ENCODE measurements at regions not wholly inside any gene's neighbourhood (a gene's known extent, or its start where the extent isn't known, plus 50 kb on each side); places are given as distances from the start of the nearest gene placed in this dataset.

DNA sequence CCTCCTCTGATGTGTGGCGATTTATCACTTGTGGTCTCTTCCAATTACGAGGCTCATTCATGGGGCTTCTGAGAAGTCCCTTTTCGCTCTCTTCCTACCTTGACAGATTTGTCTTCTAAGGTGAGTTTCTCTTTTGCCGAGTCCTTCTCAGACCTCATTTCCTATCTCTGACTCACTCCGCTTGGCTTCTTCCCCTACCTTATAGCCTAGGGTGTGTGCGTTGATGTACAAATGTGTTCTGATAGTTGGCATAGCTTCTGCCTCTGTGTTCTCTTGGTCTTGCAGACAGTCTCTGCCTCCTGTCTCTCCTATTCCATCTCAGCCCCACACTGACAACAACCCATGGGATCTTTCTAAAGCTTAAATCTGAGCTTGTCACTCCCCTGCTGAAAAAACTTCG is 56.9 kb upstream of the SHB start:
- 87% methylated on average over 7 of the region's 7 CpGs; no CpG with 5 or more reads in 1 of the 2 experiments for WGBS, 2 experiments (ENCODE audit: extremely low coverage in 1 of 2, insufficient coverage in 1 of 2, insufficient read length in 1 of 2, insufficient replicate concordance in 2 of 2, low coverage in 1 of 2, low lambda C conversion rate in 2 of 2, missing lambda C conversion rate in 1 of 2)
- no peak for TF ChIP-seq CBX5 (IDR thresholded peaks at IDR 0.05; ENCODE audit: low read depth, low read length)
- TF ChIP-seq, protein P1, sequence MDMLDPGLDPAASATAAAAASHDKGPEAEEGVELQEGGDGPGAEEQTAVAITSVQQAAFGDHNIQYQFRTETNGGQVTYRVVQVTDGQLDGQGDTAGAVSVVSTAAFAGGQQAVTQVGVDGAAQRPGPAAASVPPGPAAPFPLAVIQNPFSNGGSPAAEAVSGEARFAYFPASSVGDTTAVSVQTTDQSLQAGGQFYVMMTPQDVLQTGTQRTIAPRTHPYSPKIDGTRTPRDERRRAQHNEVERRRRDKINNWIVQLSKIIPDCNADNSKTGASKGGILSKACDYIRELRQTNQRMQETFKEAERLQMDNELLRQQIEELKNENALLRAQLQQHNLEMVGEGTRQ (IDR thresholded peaks at IDR 0.05; ENCODE audit: low read length), result no peak
- TF ChIP-seq SRF (IDR thresholded peaks at IDR 0.05; ENCODE audit: low read depth, low read length), result no peak
- TF ChIP-seq SAP30 (IDR thresholded peaks at IDR 0.05; ENCODE audit: insufficient read depth, insufficient replicate concordance, low read length), result no peak
- Histone ChIP-seq H2AFZ (ENCODE audit: low read length) (no peak overlapping the region), H2BK5ac (ENCODE audit: low read depth, low read length) (no peak overlapping the region), H3K27me3 (replicated peaks in 1 of 4; ENCODE audit: control insufficient read depth in 3 of 4, extremely low read depth in 1 of 4, insufficient read depth in 3 of 4, low read length in 3 of 4) (peaks cover 0 to 3% (median 0%) of the 10 kb centered on the region in 4 experiments; a peak in 1 of 7 replicates), H3K79me2 (ENCODE audit: control insufficient read depth in 1 of 2, insufficient read depth in 2 of 2, low read length in 2 of 2) (no peaks in the 10 kb centered on the region), H4K5ac (ENCODE audit: insufficient read length, low read depth, low read length) (no peak overlapping the region), H3K4me3 (ENCODE audit: extremely low read depth in 1 of 4, insufficient read depth in 2 of 4, low read depth in 3 of 4, low read length in 4 of 4) (no peak overlapping the region), H3K4ac (replicated peaks; ENCODE audit: insufficient read length, low read depth, low read length) (no peak overlapping the region), H3K56ac (replicated peaks; ENCODE audit: insufficient read length, low read depth, low read length) (no peak overlapping the region), H2BK20ac (ENCODE audit: low read length) (no peak overlapping the region), H3K9ac (replicated peaks in 1 of 4; ENCODE audit: extremely low read depth in 1 of 4, low read depth in 3 of 4, low read length in 3 of 4) (no peak overlapping the region), H3K18ac (ENCODE audit: extremely low read depth, low read length) (no peak overlapping the region), H3K4me2 (ENCODE audit: insufficient read depth in 1 of 2, low read depth in 2 of 2, low read length in 2 of 2) (no peak overlapping the region), H3K9me3 (ENCODE audit: insufficient read depth in 2 of 2, low read depth in 1 of 2, low read length in 1 of 2) (no peaks in the 10 kb centered on the region), H3K23me2 (ENCODE audit: low read depth, low read length) (peaks cover 6% of the 10 kb centered on the region; the same call in 1 of the 2 replicates), H3K79me1 (ENCODE audit: low read depth, low read length) (no peaks in the 10 kb centered on the region), H2BK15ac (ENCODE audit: low read length) (no peak overlapping the region), H3K27ac (ENCODE audit: low read depth, low read length) (no peak overlapping the region), H3K23ac (ENCODE audit: insufficient read length) (no peak overlapping the region), H3K14ac (ENCODE audit: insufficient read length) (no peak overlapping the region), H4K20me1 (replicated peaks in 1 of 2; ENCODE audit: control insufficient read depth in 1 of 2, insufficient read depth in 2 of 2, low read length in 2 of 2) (peaks cover 0 to 4% of the 10 kb centered on the region in 2 experiments), H2BK12ac (ENCODE audit: low read depth, low read length) (no peak overlapping the region), H2AK5ac (ENCODE audit: low read depth, low read length) (no peak overlapping the region), H3K4me1 (replicated peaks in 1 of 4; ENCODE audit: control insufficient read depth in 3 of 4, insufficient read depth in 4 of 4, low read length in 3 of 4) (no peaks in the 10 kb centered on the region), H2BK120ac (replicated peaks; ENCODE audit: low read depth, low read length) (no peak overlapping the region), H3K36me3 (ENCODE audit: control insufficient read depth in 2 of 4, insufficient read depth in 4 of 4, low read length in 3 of 4) (no peaks in the 10 kb centered on the region), H4K91ac (replicated peaks; ENCODE audit: insufficient read length, low read length) (no peak overlapping the region), H4K8ac (ENCODE audit: extremely low read depth, insufficient read depth, low read length) (no peak overlapping the region)
- DNase-seq (ENCODE audit: low read depth in 1 of 2, low spot score in 2 of 2) (no peak), FAIRE-seq (no peak)
- ChIA-PET CTCF (ENCODE audit: partially characterized antibody) (interaction anchor here (0.9 to 2.1 kb wide), 7 partner anchors 8 to 98 kb away, joined by 3 to 11 read pairs (median 4); no protein-coding TSS in a partner anchor), POLR2A (ENCODE audit: partially characterized antibody) (no interaction called here)

Data from H1 (cell line).